Epithelial cell of esophagus (primary cell): ENCODE measurements at regions not wholly inside any gene's neighbourhood (a gene's known extent, or its start where the extent isn't known, plus 50 kb on each side); places are given as distances from the start of the nearest gene placed in this dataset.
"Not testable (repeated sequence)": the region's sequence is repeated elsewhere in the genome, so short reads cannot be mapped to it uniquely, and the experiment has no call there.

Experiments used
- DNase-seq: peaks from one replicate; pipeline ENCODE4 v3.0.0; 2010; ENCODE audit warnings: low read depth
- H3K4me3 ChIP-seq: 2 replicates; pipeline ENCODE4 v1.5.1; 2011; ENCODE audit warnings: mild to moderate bottlenecking, low read length, control low read depth
- TF ChIP-seq, protein P1 (sequence below): IDR thresholded peaks from 2 replicates; pipeline ENCODE4 v1.5.1; 2011; ENCODE audit warnings: low read depth, mild to moderate bottlenecking, low read length, control low read depth, inconsistent platforms; ENCODE audit not compliant: insufficient read depth; ENCODE audit errors: missing control alignments

DNA sequence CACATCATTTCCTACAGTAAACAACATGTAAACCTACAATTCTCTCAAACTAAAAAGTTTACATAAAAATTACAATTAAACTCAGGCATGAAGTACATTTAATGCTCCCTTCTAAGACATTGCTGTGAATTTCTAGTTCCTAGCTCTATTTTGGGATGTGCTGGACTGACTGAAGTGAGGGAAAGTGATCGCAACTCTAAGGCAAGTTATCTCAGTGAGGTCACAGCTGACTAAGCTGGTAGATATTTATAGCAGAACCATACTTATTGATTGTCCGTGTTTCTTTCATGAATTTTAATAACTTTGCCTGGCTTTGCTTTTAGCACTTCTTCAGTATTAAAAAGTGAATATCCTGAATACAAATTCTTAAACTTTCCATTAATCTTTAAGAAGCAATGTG is 570.4 kb upstream of the GALNTL6 start:
- TF ChIP-seq, protein P1, sequence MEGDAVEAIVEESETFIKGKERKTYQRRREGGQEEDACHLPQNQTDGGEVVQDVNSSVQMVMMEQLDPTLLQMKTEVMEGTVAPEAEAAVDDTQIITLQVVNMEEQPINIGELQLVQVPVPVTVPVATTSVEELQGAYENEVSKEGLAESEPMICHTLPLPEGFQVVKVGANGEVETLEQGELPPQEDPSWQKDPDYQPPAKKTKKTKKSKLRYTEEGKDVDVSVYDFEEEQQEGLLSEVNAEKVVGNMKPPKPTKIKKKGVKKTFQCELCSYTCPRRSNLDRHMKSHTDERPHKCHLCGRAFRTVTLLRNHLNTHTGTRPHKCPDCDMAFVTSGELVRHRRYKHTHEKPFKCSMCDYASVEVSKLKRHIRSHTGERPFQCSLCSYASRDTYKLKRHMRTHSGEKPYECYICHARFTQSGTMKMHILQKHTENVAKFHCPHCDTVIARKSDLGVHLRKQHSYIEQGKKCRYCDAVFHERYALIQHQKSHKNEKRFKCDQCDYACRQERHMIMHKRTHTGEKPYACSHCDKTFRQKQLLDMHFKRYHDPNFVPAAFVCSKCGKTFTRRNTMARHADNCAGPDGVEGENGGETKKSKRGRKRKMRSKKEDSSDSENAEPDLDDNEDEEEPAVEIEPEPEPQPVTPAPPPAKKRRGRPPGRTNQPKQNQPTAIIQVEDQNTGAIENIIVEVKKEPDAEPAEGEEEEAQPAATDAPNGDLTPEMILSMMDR = no peak
- H3K4me3 ChIP-seq = no peak overlapping the region
- no peak for DNase-seq

DNA sequence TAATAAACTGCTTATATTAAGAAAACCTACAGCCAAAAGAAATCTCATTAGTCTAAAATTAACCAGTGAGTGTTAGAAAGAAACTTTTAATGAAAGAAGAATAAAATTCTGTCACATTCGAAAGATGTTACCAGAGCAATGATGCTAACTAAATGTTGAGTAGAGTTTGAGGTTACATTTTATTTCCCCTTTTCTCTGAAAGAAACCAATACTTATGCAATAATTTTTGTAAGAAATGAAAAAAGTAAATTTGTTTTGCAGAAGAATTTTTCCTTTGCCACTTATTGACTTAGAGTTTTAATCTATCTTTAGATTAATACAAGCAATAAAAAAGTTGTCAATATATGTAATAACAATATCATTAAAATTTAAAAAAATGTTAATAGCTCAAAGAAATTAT is 574.0 kb upstream of the GALNTL6 start:
- TF ChIP-seq, protein P1 = no peak
- no peak for DNase-seq
- H3K4me3 ChIP-seq = no peak overlapping the region

DNA sequence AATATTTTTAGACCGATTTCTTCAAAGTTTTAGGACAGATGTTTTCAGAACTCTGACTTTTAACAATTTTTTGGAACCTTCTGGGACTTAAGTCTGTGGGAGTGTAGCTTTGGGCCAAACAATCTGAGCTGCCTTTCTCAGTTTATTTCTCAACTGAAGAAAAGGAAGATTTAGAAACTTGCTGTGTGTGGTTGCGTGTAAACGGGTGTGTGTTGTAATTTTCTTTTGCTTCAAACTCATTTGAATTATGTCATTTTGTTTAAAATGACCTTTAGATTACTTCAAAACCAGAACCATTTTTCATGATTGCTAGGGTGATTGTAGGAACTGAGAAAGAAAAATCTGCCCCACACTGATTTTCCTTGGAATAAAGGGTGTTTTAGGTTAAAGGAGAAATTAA is 577.7 kb upstream of the GALNTL6 start:
- H3K4me3 ChIP-seq = no peak overlapping the region
- DNase-seq = no peak
- TF ChIP-seq, protein P1 = no peak

DNA sequence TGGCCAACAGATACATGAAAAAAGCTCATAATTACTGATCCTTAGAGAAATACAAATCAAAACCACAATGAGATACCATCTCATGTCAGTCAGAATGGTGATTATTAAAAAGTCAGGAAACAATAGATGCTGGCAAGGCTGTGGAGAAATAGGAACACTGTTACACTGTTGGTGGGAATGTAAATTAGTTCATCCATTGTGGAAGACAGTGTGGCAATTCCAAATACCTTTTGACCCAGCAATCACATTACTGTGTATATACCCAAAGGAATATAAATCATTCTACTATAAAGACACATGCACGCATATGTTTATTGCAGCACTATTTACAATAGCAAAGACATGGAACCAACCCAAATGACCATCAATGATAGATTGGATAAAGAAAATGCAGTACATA is 583.9 kb upstream of the GALNTL6 start:
- not testable (repeated sequence) for H3K4me3 ChIP-seq, DNase-seq

DNA sequence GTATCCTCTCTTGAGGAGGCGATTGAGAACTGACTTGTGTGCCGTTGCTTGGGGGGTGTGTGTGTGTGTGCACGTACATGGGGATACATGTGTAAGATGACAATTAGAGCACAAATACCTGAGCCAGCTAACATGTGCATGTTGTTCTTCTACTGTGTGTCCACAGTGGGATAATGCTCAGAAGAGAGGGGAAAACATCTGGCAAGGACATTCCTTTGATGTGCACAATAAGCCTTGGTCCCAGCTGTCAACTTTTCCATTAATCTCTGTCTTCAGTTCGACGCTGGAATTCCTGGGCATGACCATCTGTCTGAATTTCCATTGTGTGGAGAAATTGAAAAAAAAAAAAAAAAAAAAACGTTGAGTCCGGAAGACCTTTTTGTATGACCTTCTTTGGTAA is 592.0 kb upstream of the GALNTL6 start:
- DNase-seq = no peak
- TF ChIP-seq, protein P1 = no peak
- H3K4me3 ChIP-seq = no peak overlapping the region

DNA sequence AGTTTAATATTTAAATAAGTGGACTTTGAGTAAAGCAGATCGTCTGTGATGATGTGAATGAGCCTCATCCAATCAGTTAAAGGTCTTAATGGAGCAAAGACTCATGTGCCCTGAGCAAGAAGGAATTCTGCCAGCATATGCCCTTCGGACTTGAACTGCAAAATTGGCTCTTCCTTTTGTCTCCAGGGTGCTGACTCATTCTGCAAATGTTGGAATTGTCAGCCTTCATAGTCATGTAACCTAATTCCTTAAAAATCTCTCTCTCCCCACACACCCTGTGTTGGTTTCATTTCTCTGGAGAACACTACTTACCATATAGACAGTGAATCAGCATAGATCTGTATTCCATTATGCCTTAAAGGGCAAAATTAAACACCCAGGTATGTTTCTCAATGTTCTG is 609.8 kb upstream of the GALNTL6 start:
- TF ChIP-seq, protein P1 = no peak
- no peak overlapping the region for H3K4me3 ChIP-seq
- peak; percentile 40 for DNase-seq

DNA sequence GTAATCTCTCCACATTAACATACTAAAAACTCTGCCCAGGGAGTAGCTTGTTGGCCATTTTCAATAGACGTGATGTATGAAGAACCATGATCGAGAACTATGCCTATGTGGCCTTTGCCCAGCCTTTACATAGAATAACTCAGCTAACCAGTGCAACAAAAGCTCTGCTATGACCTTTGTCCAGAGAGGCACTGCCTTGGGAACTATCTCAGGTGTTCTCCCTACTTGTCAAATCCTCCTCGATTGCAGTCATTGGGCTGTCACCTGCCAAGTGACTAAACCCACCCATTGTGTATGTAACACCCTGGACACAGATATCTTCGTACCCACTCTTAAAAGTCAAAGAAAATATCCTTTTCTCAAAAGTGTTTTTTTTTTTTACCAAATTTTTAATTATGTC is 610.3 kb upstream of the GALNTL6 start:
- no peak overlapping the region for H3K4me3 ChIP-seq
- TF ChIP-seq, protein P1 = no peak
- no peak for DNase-seq

DNA sequence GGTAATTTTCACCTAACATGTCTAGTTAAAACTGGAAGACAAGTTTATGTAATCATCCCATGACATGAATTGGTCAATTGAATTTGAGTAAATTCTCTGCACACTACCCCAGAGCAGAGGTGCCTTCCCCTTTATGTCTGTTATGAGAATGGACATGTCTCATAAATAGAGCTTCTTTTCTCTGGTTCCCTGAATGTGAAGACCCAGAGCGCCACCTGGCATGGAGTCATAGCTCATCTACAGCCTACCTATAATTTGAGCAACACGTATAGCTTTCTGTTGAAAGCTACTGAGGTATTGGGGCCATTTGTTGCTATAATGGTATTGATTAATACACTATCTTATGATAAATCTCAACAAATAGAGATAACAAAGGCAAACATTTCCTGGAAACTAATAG is 626.5 kb upstream of the GALNTL6 start:
- DNase-seq = peak; percentile 5
- TF ChIP-seq, protein P1 = no peak
- no peak overlapping the region for H3K4me3 ChIP-seq
